Heart left ventricle (tissue), 16 donors: ENCODE measurements at regions not wholly inside any gene's neighbourhood (a gene's known extent, or its start where the extent isn't known, plus 50 kb on each side); places are given as distances from the start of the nearest gene placed in this dataset.

Experiments
- ATAC-seq, 4 donors: fragments of 200-7000 bp; cut with Tn5 transposase; one replicate each; pipeline ENCODE4 v1.9.1; 2020 to 2022; ENCODE audit warnings: moderate library complexity in 4 of 4, mild to moderate bottlenecking in 3 of 4, moderate number of reproducible peaks in 1 of 4
- DNase-seq, 5 donors: peaks; one replicate each; pipeline ENCODE4 v3.0.0-alpha.2; 2020
- H3K27ac ChIP-seq, 12 donors: fragments of 200-600 bp; sonication (generic) in 4 of 12; one replicate each; pipeline versions ENCODE4 v1.5.0 to v1.8.0; 2016 to 2022; ENCODE audit warnings: mild to moderate bottlenecking in 2 of 12
- H3K27me3 ChIP-seq, 9 donors: fragments of 200-600 bp; sonication (generic) in 2 of 9; one replicate each; pipeline versions ENCODE4 v1.5.1 to v1.8.0; 2016 to 2022; ENCODE audit warnings: mild to moderate bottlenecking in 3 of 9
- H3K36me3 ChIP-seq, 9 donors: fragments of 200-600 bp; sonication (generic) in 2 of 9; one replicate each; pipeline versions ENCODE4 v1.5.0 to v1.8.0; 2018 to 2022; ENCODE audit warnings: mild to moderate bottlenecking in 2 of 9
- H3K4me1 ChIP-seq, 12 donors: fragments of 200-600 bp; sonication (generic) in 4 of 12; one replicate each; pipeline versions ENCODE4 v1.5.0 to v1.8.0; 2016 to 2022; ENCODE audit warnings: mild to moderate bottlenecking in 3 of 12
- H3K4me3 ChIP-seq, 12 donors: fragments of 200-600 bp; sonication (generic) in 4 of 12; one replicate each; pipeline versions ENCODE4 v1.5.0 to v1.8.0; 2017 to 2022; ENCODE audit warnings: mild to moderate bottlenecking in 9 of 12, moderate library complexity in 4 of 12
- H3K9me3 ChIP-seq, 12 donors: fragments of 200-600 bp; sonication (generic) in 4 of 12; one replicate each; pipeline versions ENCODE4 v1.5.0 to v1.8.0; 2016 to 2022; ENCODE audit warnings: mild to moderate bottlenecking in 1 of 12
- POLR2A ChIP-seq, 2 donors: fragments of 450-650 bp; IDR thresholded peaks; one replicate each; pipeline ENCODE4 v1.6.1; 2017; ENCODE audit warnings: antibody characterized with exemption in 2 of 2, mild to moderate bottlenecking in 2 of 2, moderate library complexity in 2 of 2
- WGBS, 4 donors: extraction: QIAGEN DNeasy Blood & Tissue Kit in 2 of 4; methylation state at CpG; one replicate each; pipeline versions ENCODE4 v1.1.5 to v1.1.7; 2013 to 2018; 5-methylcytosine and 5-hydroxymethylcytosine counted together
- intact Hi-C, 10 donors: fragments of 100-400 bp; cut with DNase I; formaldehyde crosslinking; loops; one replicate each; pipeline versions ENCODE4 v1.11.1 to v1.14.2; 2022
- TF ChIP-seq, protein P1 (sequence below), 12 donors: fragments of 200-600 bp; sonication (generic) in 4 of 12; IDR thresholded peaks; one replicate each; pipeline versions ENCODE4 v1.5.0 to v1.8.0; 2018 to 2022; ENCODE audit warnings: antibody characterized with exemption in 12 of 12, mild to moderate bottlenecking in 5 of 12
- donor health status: ischemic (EF 13 %, LVEDD 7.1; RV severe dilation, severe dysfunction).
- donor health status: healthy with polysubstance abuse.
- donor health status: DM: no; HTN: yes; CAD: no.
- donor health status: DM: no; HTN: no; CAD: no.
- donor health status: ischemic (EF 25% LVEDD 6.9; RV normal size, moderate dysfunction).
- donor health status: ischemic (EF 25% LVEDD 5.7; RV mildly dilated, moderate dysfunction).
- donor health status: healthy.
- donor health status: DM: yes; HTN: yes; CAD: no.
- donor health status: ischemic (EF 35%, LVEDD 5.7; RV mildly dilated, moderate dysfunction).
- donor health status: nonischemic (EF 11% LVEDD 7.7; RV severe dilation, severe dysfunction).
- donor health status: DM: yes; HTN: yes; CAD: no.
- donor health status: PGD.
- donor health status: ischemic (EF 29% LVEDD 5.4; RV normal size, mild dysfunction).
- donor health status: nonischemic (EF 23%, LVEDD 6.1; RV moderate dilation, normal function).

DNA sequence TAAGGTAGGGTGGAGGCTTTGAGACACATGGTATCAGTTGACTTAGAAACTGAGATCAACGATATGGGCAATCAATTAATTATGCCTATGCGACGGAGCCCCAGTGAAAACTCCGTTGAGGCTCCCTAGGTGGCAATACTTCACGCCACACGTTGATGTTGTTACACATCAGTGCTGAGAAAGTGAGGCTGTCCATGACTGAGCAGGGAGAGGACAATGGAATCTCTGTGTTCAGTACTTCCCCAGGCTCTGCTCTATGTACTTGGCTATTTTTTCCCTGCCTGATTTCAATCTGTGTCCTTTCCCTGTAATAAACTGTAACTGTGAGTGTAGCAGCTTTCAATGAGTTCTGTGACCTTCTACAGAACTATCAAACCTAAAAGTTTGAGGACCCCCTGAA, 211.7 kb downstream of the SNCAIP start:
- ATAC-seq = no peak
- TF ChIP-seq POLR2A (IDR thresholded peaks at IDR 0.05) = no peak
- TF ChIP-seq, protein P1, sequence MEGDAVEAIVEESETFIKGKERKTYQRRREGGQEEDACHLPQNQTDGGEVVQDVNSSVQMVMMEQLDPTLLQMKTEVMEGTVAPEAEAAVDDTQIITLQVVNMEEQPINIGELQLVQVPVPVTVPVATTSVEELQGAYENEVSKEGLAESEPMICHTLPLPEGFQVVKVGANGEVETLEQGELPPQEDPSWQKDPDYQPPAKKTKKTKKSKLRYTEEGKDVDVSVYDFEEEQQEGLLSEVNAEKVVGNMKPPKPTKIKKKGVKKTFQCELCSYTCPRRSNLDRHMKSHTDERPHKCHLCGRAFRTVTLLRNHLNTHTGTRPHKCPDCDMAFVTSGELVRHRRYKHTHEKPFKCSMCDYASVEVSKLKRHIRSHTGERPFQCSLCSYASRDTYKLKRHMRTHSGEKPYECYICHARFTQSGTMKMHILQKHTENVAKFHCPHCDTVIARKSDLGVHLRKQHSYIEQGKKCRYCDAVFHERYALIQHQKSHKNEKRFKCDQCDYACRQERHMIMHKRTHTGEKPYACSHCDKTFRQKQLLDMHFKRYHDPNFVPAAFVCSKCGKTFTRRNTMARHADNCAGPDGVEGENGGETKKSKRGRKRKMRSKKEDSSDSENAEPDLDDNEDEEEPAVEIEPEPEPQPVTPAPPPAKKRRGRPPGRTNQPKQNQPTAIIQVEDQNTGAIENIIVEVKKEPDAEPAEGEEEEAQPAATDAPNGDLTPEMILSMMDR (IDR thresholded peaks at IDR 0.05) = no peak
- peaks cover 0 to 4% (median 0%) of the 10 kb centered on the region in 12 donors for H3K9me3 ChIP-seq
- intact Hi-C loops = no loop called here
- DNase-seq = no peak
- WGBS, 4 donors = 84 to 96% (median 90%) methylated on average over 6 of the region's 6 CpGs
- H3K4me3 ChIP-seq = no peak overlapping the region
- H3K27ac ChIP-seq = no peak overlapping the region
- H3K27me3 ChIP-seq = peaks cover 0 to 36% (median 0%) of the 10 kb centered on the region in 9 donors
- H3K4me1 ChIP-seq = no peaks in the 10 kb centered on the region
- no peaks in the 10 kb centered on the region for H3K36me3 ChIP-seq

DNA sequence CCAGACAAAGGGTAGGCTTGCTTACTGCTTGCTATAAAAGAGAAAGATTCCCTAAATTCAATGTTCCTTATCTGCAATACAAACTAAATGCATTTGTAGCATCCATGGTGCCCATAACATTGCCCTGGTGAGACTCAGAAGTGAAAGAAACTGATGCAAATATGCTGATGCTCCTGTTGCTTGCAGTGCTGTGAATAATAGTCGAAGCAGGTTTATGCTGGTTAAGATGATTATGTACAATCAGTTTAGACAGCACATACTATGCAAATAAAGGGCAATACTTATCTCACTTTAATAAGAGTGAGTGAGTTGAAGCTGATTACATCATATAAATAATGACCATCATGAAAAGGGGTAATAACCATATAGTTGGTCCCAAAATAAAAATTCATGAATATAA, 215.5 kb downstream of the SNCAIP start:
- Histone ChIP-seq H3K4me3 (no peak overlapping the region), H3K4me1 (peaks cover 0 to 5% (median 0%) of the 10 kb centered on the region in 12 donors), H3K9me3 (peaks cover 0 to 4% (median 0%) of the 10 kb centered on the region in 12 donors), H3K27me3 (peaks cover 0 to 47% (median 4%) of the 10 kb centered on the region in 9 donors), H3K27ac (no peak overlapping the region), H3K36me3 (no peaks in the 10 kb centered on the region)
- WGBS, 4 donors = 91 to 100% (median 94%) methylated on average over 1 of the region's 1 CpG
- intact Hi-C loops = no loop called here
- DNase-seq (no peak), ATAC-seq (no peak)
- TF ChIP-seq POLR2A (IDR thresholded peaks at IDR 0.05) = no peak
- TF ChIP-seq, protein P1 (IDR thresholded peaks at IDR 0.05) = no peak

DNA sequence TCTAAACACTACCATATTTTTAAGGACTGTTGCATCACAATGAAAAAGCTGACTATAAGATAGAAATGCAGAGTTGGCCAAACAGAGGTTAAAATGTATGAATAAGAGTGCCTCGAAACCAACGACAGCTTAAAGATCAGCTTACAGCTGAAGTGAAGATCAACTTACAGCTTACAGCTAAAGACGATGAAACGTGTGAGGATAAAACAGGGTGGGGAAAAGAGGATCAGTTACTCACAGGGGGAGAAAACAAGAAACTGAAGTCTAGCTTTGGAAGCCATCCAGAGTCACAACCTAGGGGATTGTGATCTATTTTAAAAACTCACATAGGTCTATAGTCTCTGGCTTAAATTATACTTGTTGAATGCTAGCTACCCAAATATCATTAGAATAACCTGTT, 220.0 kb downstream of the SNCAIP start:
- H3K4me3 ChIP-seq = no peak overlapping the region
- H3K27ac ChIP-seq = no peak overlapping the region
- intact Hi-C loops = loop anchor here in 1 of 10 donors (10.0 kb wide), 1 partner anchor 813 kb away; no protein-coding TSS in a partner anchor
- peaks cover 0 to 36% (median 2%) of the 10 kb centered on the region in 9 donors for H3K27me3 ChIP-seq
- H3K9me3 ChIP-seq = no peaks in the 10 kb centered on the region
- peaks cover 0 to 5% (median 0%) of the 10 kb centered on the region in 12 donors for H3K4me1 ChIP-seq
- no peaks in the 10 kb centered on the region for H3K36me3 ChIP-seq
- ATAC-seq = no peak
- TF ChIP-seq POLR2A (IDR thresholded peaks at IDR 0.05) = no peak
- TF ChIP-seq, protein P1 (IDR thresholded peaks at IDR 0.05) = no peak
- DNase-seq = no peak
- 34 to 49% (median 37%) methylated on average over 4 of the region's 4 CpGs for WGBS, 4 donors

DNA sequence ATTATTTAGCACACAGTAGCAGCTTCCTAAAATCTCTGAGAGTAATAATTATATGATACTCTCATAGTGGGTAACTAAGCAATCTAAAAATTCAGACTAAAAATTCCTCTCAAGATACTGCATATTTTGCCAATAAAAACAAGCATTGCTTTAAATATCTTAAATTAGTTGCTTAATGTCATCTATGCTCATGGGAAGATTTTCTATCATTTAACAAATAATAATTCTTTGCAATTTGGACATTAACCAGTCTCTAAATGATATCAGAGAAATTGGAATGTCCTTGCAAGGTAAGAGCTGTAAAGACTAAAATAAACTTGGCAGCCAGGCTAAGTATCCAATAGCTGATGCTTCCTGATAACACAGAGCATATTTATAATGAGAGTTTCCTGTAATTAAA, 221.8 kb downstream of the SNCAIP start:
- Histone ChIP-seq H3K36me3 (no peaks in the 10 kb centered on the region), H3K9me3 (no peaks in the 10 kb centered on the region), H3K27me3 (peaks cover 0 to 33% (median 2%) of the 10 kb centered on the region in 9 donors), H3K4me1 (peaks cover 0 to 5% (median 0%) of the 10 kb centered on the region in 12 donors), H3K4me3 (no peak overlapping the region), H3K27ac (no peak overlapping the region)
- DNase-seq (no peak), ATAC-seq (no peak)
- TF ChIP-seq, protein P1 (IDR thresholded peaks at IDR 0.05) = no peak
- no peak for TF ChIP-seq POLR2A (IDR thresholded peaks at IDR 0.05)
- intact Hi-C loops = loop anchor here in 1 of 10 donors (10.0 kb wide), 1 partner anchor 811 kb away; no protein-coding TSS in a partner anchor
